CD14-positive monocyte (primary cell): ENCODE measurements at regions not wholly inside any gene's neighbourhood (a gene's known extent, or its start where the extent isn't known, plus 50 kb on each side); places are given as distances from the start of the nearest gene placed in this dataset.

ENCODE experiments used
- DNase-seq, 3 donors: peaks; one replicate each; pipeline ENCODE4 v3.0.0-alpha.2; 2011 to 2022
- H2AFZ ChIP-seq: 2 replicates; pipeline ENCODE4 v1.6.0; 2012; ENCODE audit warnings: mild to moderate bottlenecking, low read depth, low read length, inconsistent platforms; ENCODE audit not compliant: insufficient read depth, poor library complexity, severe bottlenecking
- H3K27ac ChIP-seq, 2 donors: 1 replicate in 1 of 2; 2 replicates in 1 of 2; pipeline ENCODE4 v1.5.1; 2012 to 2013; ENCODE audit warnings: low read length in 2 of 2, control low read depth in 1 of 2, inconsistent platforms in 1 of 2, low read depth in 1 of 2, mild to moderate bottlenecking in 1 of 2
- H3K27me3 ChIP-seq, 2 donors: one replicate each; pipeline versions ENCODE4 v1.6.0 to v1.6.1; 2011 to 2013; ENCODE audit warnings: low read length in 2 of 2; ENCODE audit not compliant: control insufficient read depth in 2 of 2, insufficient read depth in 2 of 2
- H3K36me3 ChIP-seq, 2 donors: replicated peaks in 1 of 2; 1 replicate in 1 of 2; 2 replicates in 1 of 2; pipeline versions ENCODE4 v1.5.1 to v1.6.1; 2012 to 2013; ENCODE audit warnings: low read length in 2 of 2, control low read depth in 1 of 2, inconsistent platforms in 1 of 2, mild to moderate bottlenecking in 1 of 2; ENCODE audit not compliant: insufficient read depth in 2 of 2, control insufficient read depth in 1 of 2
- H3K4me1 ChIP-seq, 2 donors: 1 replicate in 1 of 2; 2 replicates in 1 of 2; pipeline versions ENCODE4 v1.5.1 to v1.6.1; 2012 to 2013; ENCODE audit warnings: low read length in 2 of 2, control low read depth in 1 of 2, inconsistent platforms in 1 of 2, mild to moderate bottlenecking in 1 of 2, moderate library complexity in 1 of 2; ENCODE audit not compliant: insufficient read depth in 2 of 2, control insufficient read depth in 1 of 2
- H3K4me2 ChIP-seq: replicated peaks from 2 replicates; pipeline ENCODE3; 2012; ENCODE audit warnings: low read length, moderate library complexity, mild to moderate bottlenecking; ENCODE audit not compliant: poor library complexity, severe bottlenecking; ENCODE audit errors: extremely low read depth
- H3K4me3 ChIP-seq, 3 experiments: fragments of 200-600 bp in 1 of 3; sonication (generic) in 1 of 3; replicated peaks in 1 of 3; 1 replicate in 2 of 3; 2 replicates in 1 of 3; pipeline ENCODE4 v1.5.1; 2011 to 2013; ENCODE audit warnings: low read length in 3 of 3, mild to moderate bottlenecking in 3 of 3, control low read depth in 2 of 3, low read depth in 2 of 3, inconsistent platforms in 1 of 3, moderate library complexity in 1 of 3
- H3K79me2 ChIP-seq: 2 replicates; pipeline ENCODE4 v1.6.0; 2012; ENCODE audit warnings: mild to moderate bottlenecking, control low read depth, inconsistent platforms, low read length, moderate library complexity; ENCODE audit not compliant: insufficient read depth
- H3K9ac ChIP-seq: 2 replicates; pipeline ENCODE4 v1.6.0; 2017; ENCODE audit warnings: low read length, mild to moderate bottlenecking; ENCODE audit not compliant: insufficient read depth, poor library complexity, severe bottlenecking
- H3K9me3 ChIP-seq, 2 donors: replicated peaks in 1 of 2; 1 replicate in 1 of 2; 2 replicates in 1 of 2; pipeline versions ENCODE4 v1.5.1 to v1.6.1; 2012 to 2013; ENCODE audit warnings: low read length in 2 of 2, control low read depth in 1 of 2; ENCODE audit not compliant: control insufficient read depth in 1 of 2, insufficient read depth in 1 of 2
- H4K20me1 ChIP-seq: 2 replicates; pipeline ENCODE4 v1.6.0; 2012; ENCODE audit warnings: mild to moderate bottlenecking, low read length, control low read depth, moderate library complexity; ENCODE audit not compliant: insufficient read depth
- H3K27ac Mint-ChIP-seq, 7 donors: one replicate each; pipeline ENCODE4 v1.8.0; 2020; ENCODE audit warnings: mild to moderate bottlenecking in 7 of 7, mixed read lengths in 7 of 7, moderate library complexity in 6 of 7, inconsistent platforms in 2 of 7
- H3K27me3 Mint-ChIP-seq, 3 donors: one replicate each; pipeline ENCODE4 v1.8.0; 2021 to 2022; ENCODE audit warnings: low read depth in 3 of 3, mild to moderate bottlenecking in 3 of 3, mixed read lengths in 3 of 3, moderate library complexity in 3 of 3, inconsistent platforms in 1 of 3
- H3K36me3 Mint-ChIP-seq, 2 donors: one replicate each; pipeline ENCODE4 v1.8.0; 2020; ENCODE audit warnings: mixed read lengths in 2 of 2, inconsistent platforms in 1 of 2, mild to moderate bottlenecking in 1 of 2
- H3K4me1 Mint-ChIP-seq: one replicate; pipeline ENCODE4 v1.8.0; 2020; ENCODE audit warnings: mild to moderate bottlenecking, mixed read lengths
- H3K4me3 Mint-ChIP-seq, 2 donors: one replicate each; pipeline ENCODE4 v1.8.0; 2020; ENCODE audit warnings: mild to moderate bottlenecking in 2 of 2, mixed read lengths in 2 of 2, moderate library complexity in 1 of 2
- H3K9me3 Mint-ChIP-seq, 7 donors: one replicate each; pipeline ENCODE4 v1.8.0; 2020 to 2022; ENCODE audit warnings: mixed read lengths in 7 of 7, mild to moderate bottlenecking in 6 of 7, moderate library complexity in 6 of 7, inconsistent platforms in 2 of 7
- CTCF ChIP-seq: fragments of 200-600 bp; IDR thresholded peaks from one replicate; pipeline ENCODE4 v1.8.0; 2022; ENCODE audit warnings: antibody characterized with exemption, mild to moderate bottlenecking
- WGBS: methylation state at CpG from one replicate; pipeline ENCODE4 v1.1.5; 2013; ENCODE audit warnings: missing lambda C conversion rate; ENCODE audit not compliant: insufficient coverage; 5-methylcytosine and 5-hydroxymethylcytosine counted together
- intact Hi-C, 2 donors: fragments of 100-400 bp; cut with micrococcal nuclease; formaldehyde crosslinking; loops; one replicate each; pipeline versions ENCODE4 v1.15.0 to v1.15.1; 2023

GRCh38 chr1:89440911-89441310 is 77.1 kb downstream of the GBP6 start:
- peaks cover 35 to 38% of the 10 kb centered on the region in 2 donors for H3K9me3 ChIP-seq
- DNase-seq = no peak
- Mint-ChIP-seq H3K9me3 (peaks cover 28 to 48% (median 39%) of the 10 kb centered on the region in 7 donors), H3K27me3 (peaks cover 0 to 3% (median 0%) of the 10 kb centered on the region in 3 donors), H3K4me1 (peaks cover 13% of the 10 kb centered on the region), H3K27ac (no peak overlapping the region), H3K4me3 (no peak overlapping the region), H3K36me3 (peaks cover 0 to 2% of the 10 kb centered on the region in 2 donors)
- no peak overlapping the region for H3K9ac ChIP-seq
- peaks cover 3 to 10% of the 10 kb centered on the region in 2 donors for H3K4me1 ChIP-seq
- H2AFZ ChIP-seq = no peak overlapping the region
- no peak overlapping the region for H3K4me2 ChIP-seq
- TF ChIP-seq CTCF = no peak
- no peaks in the 10 kb centered on the region for H4K20me1 ChIP-seq
- H3K4me3 ChIP-seq = no peak overlapping the region
- intact Hi-C loops = no loop called here
- no peaks in the 10 kb centered on the region for H3K27me3 ChIP-seq
- WGBS = 100% methylated on average over 2 of the region's 2 CpGs
- no peak overlapping the region for H3K27ac ChIP-seq
- H3K79me2 ChIP-seq = no peaks in the 10 kb centered on the region
- no peaks in the 10 kb centered on the region for H3K36me3 ChIP-seq

- no peaks in the 10 kb centered on the region for H3K79me2 ChIP-seq
- peak overlapping the region in 1 of 2 donors; percentile 23 for H3K27ac ChIP-seq
- H3K27me3 Mint-ChIP-seq = peaks cover 0 to 3% (median 2%) of the 10 kb centered on the region in 3 donors
- TF ChIP-seq CTCF = no peak
- no peak overlapping the region for H3K4me3 ChIP-seq
- H3K36me3 Mint-ChIP-seq = no peaks in the 10 kb centered on the region
- peaks cover 8 to 22% (median 16%) of the 10 kb centered on the region in 7 donors for H3K9me3 Mint-ChIP-seq
- H3K27ac Mint-ChIP-seq = peak overlapping the region in 3 of 7 donors; percentile 18 to 72 (median 42)
- H3K27me3 ChIP-seq = no peaks in the 10 kb centered on the region
- no peaks in the 10 kb centered on the region for H4K20me1 ChIP-seq
- intact Hi-C loops = no loop called here
- H3K9ac ChIP-seq = no peak overlapping the region
- H3K4me1 Mint-ChIP-seq = peaks cover 13% of the 10 kb centered on the region
- peak in 2 of 3 donors; percentile 14 to 65 for DNase-seq
- H3K4me1 ChIP-seq = peaks cover 3 to 10% of the 10 kb centered on the region in 2 donors
- no peak overlapping the region for H3K4me2 ChIP-seq
- peaks cover 7% of the 10 kb centered on the region in 2 donors for H3K9me3 ChIP-seq
- H2AFZ ChIP-seq = no peak overlapping the region
- H3K36me3 ChIP-seq = no peaks in the 10 kb centered on the region
- H3K4me3 Mint-ChIP-seq = no peak overlapping the region
These were observed 79.8 kb upstream of the LRRC8B start for GRCh38 chr1:89444791-89445190.
